ENCODE measurements at regions not wholly inside any gene's neighbourhood (a gene's known extent, or its start where the extent isn't known, plus 50 kb on each side); places are given as distances from the start of the nearest gene placed in this dataset.

DNA sequence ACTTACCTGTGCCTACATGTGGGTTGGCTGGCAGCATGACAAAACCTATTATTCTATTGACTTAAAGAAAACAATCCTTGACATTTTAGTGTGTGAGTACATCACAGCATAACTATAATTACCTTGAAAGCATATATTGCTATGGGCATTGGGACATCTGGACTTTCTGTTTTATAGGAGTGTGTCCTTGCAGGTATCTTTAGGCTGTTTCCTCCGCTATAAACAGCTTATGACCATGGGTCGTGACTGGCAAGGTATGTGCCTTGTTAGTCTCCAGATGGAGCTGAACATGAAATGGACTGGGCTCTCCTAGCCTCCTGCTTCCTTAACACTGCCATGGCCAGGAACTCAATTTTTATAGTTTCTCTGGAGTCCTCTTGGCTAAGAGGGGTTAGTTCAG lies 317.4 kb upstream of the COBL start:
- TF ChIP-seq, protein P1, sequence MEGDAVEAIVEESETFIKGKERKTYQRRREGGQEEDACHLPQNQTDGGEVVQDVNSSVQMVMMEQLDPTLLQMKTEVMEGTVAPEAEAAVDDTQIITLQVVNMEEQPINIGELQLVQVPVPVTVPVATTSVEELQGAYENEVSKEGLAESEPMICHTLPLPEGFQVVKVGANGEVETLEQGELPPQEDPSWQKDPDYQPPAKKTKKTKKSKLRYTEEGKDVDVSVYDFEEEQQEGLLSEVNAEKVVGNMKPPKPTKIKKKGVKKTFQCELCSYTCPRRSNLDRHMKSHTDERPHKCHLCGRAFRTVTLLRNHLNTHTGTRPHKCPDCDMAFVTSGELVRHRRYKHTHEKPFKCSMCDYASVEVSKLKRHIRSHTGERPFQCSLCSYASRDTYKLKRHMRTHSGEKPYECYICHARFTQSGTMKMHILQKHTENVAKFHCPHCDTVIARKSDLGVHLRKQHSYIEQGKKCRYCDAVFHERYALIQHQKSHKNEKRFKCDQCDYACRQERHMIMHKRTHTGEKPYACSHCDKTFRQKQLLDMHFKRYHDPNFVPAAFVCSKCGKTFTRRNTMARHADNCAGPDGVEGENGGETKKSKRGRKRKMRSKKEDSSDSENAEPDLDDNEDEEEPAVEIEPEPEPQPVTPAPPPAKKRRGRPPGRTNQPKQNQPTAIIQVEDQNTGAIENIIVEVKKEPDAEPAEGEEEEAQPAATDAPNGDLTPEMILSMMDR (IDR thresholded peaks at IDR 0.05; ENCODE audit: insufficient read depth, low read depth, low read length, missing control alignments) = no peak
- no peak for DNase-seq (ENCODE audit: low read depth)
- H3K4me3 ChIP-seq (ENCODE audit: low read depth, low read length) = no peak overlapping the region

DNA sequence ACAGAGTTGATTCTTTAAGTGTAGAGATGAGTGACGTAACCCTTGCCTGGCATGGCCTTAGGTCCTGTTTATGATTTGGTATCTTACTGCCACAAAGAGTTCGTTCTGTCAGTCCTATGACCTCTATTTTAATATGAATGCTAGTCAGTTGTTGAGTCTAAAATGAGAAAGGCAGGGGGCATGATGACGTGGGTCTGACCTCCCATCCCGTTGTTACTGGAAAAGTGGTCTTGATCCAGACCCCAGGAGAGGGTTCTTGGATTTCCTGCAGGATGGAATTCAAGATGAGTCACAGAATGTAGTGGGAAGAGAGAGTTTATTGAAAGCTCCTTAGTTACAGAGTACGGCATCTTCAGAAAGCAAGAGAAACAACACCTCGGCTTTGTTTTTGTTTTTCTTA lies 317.0 kb upstream of the COBL start:
- no peak for DNase-seq (ENCODE audit: low read depth)
- no peak overlapping the region for H3K4me3 ChIP-seq (ENCODE audit: low read depth, low read length)
- TF ChIP-seq, protein P1 (IDR thresholded peaks at IDR 0.05; ENCODE audit: insufficient read depth, low read depth, low read length, missing control alignments) = no peak

DNA sequence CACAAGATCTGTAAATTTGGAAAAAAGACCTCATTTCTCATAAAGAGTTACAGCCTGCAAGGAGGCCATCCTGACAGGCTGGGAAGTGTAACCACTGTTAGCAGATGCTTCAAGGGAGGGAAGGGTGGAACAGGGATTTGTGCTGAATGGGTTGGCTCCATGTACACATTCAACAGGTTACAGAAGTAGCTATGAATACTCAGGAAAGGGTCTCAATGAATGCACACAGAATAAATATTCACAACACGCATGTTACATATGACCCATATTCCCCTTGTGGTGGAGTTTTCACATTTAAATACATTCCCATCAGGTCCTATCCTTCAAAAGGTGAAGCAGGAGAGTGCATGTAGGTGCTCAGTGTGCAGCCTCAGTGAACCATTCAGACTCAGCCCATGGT lies 316.4 kb upstream of the COBL start:
- no peak overlapping the region for H3K4me3 ChIP-seq (ENCODE audit: low read depth, low read length)
- DNase-seq (ENCODE audit: low read depth) = no peak
- TF ChIP-seq, protein P1 (IDR thresholded peaks at IDR 0.05; ENCODE audit: insufficient read depth, low read depth, low read length, missing control alignments) = no peak

GRCh38 chr7:51630933-51631332 lies 314.3 kb upstream of the COBL start:
- DNase-seq (ENCODE audit: low read depth) = no peak
- TF ChIP-seq, protein P1 (IDR thresholded peaks at IDR 0.05; ENCODE audit: insufficient read depth, low read depth, low read length, missing control alignments) = no peak
- H3K4me3 ChIP-seq (ENCODE audit: low read depth, low read length) = no peak overlapping the region

DNA sequence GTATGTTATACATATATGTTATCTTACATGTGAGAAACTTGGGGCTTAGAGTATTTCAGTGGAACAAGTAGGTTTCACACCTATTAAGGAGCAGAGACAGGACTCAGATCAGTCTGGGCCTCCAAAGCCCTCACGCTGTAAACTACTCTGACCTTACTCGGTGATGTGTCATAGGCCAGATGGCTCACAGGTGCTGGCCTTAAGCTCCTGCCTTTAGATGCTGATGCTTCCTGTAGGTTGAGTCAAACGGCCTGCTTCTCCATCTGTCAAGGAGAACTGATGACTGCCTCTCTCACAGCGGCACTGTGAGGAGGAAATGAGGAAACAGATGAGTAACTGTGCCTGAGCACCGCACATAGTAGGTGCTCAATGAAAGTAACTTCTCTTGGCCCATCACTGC lies 312.6 kb upstream of the COBL start:
- H3K4me3 ChIP-seq (ENCODE audit: low read depth, low read length) = no peak overlapping the region
- TF ChIP-seq, protein P1 (IDR thresholded peaks at IDR 0.05; ENCODE audit: insufficient read depth, low read depth, low read length, missing control alignments) = no peak
- DNase-seq (ENCODE audit: low read depth) = no peak

DNA sequence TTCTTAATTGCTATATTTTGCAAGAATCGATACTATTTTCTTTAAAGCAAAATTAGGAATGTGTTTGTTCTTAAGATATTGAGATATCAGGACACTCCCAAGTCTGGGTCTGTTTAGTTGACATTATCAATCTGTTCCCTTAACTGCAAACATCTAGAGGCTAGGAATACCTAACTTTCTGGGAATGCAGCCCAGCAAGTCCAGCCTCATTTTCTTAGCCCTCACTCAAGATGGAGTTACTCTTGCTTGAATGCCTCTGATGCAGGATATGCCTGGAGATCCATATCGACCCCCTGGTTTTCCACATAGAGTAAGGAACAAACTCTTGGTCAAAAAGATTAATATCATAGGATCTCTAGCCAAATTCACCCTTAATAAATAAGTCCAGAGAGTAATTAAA lies 305.3 kb upstream of the COBL start:
- no peak overlapping the region for H3K4me3 ChIP-seq (ENCODE audit: low read depth, low read length)
- no peak for DNase-seq (ENCODE audit: low read depth)
- TF ChIP-seq, protein P1 (IDR thresholded peaks at IDR 0.05; ENCODE audit: insufficient read depth, low read depth, low read length, missing control alignments) = no peak

DNA sequence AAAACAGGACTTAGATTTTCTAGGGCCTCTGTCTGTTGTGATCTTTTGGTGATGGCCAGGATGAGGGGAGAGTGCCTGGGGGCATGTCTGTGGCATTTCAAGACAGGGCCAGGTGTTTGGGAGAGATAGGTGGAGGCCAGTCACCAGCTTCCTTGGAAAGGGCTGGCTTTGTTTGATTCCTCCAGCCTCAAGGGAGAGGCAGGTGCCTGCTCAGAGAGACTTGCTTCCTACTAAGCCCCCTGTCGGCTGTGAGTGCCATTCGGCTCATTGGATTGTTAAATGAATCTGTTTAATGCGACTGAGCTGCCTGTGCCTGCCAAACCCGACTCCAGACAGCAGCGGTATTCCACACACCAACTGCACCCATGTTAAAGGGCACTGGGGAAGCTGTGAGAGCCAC lies 304.1 kb upstream of the COBL start:
- no peak for DNase-seq (ENCODE audit: low read depth)
- H3K4me3 ChIP-seq (ENCODE audit: low read depth, low read length) = no peak overlapping the region
- TF ChIP-seq, protein P1 (IDR thresholded peaks at IDR 0.05; ENCODE audit: insufficient read depth, low read depth, low read length, missing control alignments) = no peak

Measured in GM12865 (cell line).